Smooth muscle cell (in vitro differentiated cells): ENCODE measurements at regions not wholly inside any gene's neighbourhood (a gene's known extent, or its start where the extent isn't known, plus 50 kb on each side); places are given as distances from the start of the nearest gene placed in this dataset.
"Not testable (repeated sequence)": the region's sequence is repeated elsewhere in the genome, so short reads cannot be mapped to it uniquely, and the experiment has no call there.

Experiments used
- DNase-seq: peaks from one replicate; lab custom pipeline; 2025; ENCODE audit not compliant: unreplicated experiment; lab: John Stamatoyannopoulos, UW
- H2AFZ ChIP-seq: fragments of 200-600 bp; sonication (generic); 2 replicates; pipeline ENCODE4 v1.6.0; 2016; ENCODE audit warnings: antibody characterized with exemption, low read depth, mild to moderate bottlenecking
- H3F3A ChIP-seq: fragments of 200-600 bp; sonication (generic); 2 replicates; pipeline ENCODE4 v1.6.0; 2017; ENCODE audit warnings: antibody characterized with exemption, low read depth
- H3K27ac ChIP-seq: fragments of 200-600 bp; sonication (generic); 2 replicates; pipeline ENCODE4 v1.5.1; 2016; ENCODE audit warnings: low read depth, mild to moderate bottlenecking
- H3K27me3 ChIP-seq: fragments of 200-600 bp; sonication (generic); 2 replicates; pipeline ENCODE4 v1.6.1; 2016; ENCODE audit warnings: low read depth, mild to moderate bottlenecking
- H3K36me3 ChIP-seq: fragments of 200-600 bp; sonication (generic); 2 replicates; pipeline ENCODE4 v1.5.1; 2016; ENCODE audit warnings: low read depth
- H3K4me1 ChIP-seq: fragments of 200-600 bp; sonication (generic); 2 replicates; pipeline ENCODE4 v1.5.1; 2016; ENCODE audit warnings: low read depth
- H3K4me2 ChIP-seq: fragments of 200-600 bp; sonication (generic); 2 replicates; pipeline ENCODE4 v1.6.0; 2016; ENCODE audit warnings: mild to moderate bottlenecking
- H3K4me3 ChIP-seq: fragments of 200-600 bp; sonication (generic); 2 replicates; pipeline ENCODE4 v1.5.1; 2016; ENCODE audit warnings: mild to moderate bottlenecking
- H3K79me2 ChIP-seq: fragments of 200-600 bp; sonication (generic); 2 replicates; pipeline ENCODE4 v1.6.0; 2016; ENCODE audit warnings: low read depth, mild to moderate bottlenecking
- H3K9ac ChIP-seq: fragments of 200-600 bp; sonication (generic); 2 replicates; pipeline ENCODE4 v1.6.0; 2016; ENCODE audit warnings: low read depth
- H3K9me3 ChIP-seq: fragments of 200-600 bp; sonication (generic); replicated peaks from 2 replicates; pipeline ENCODE4 v1.5.1; 2016; ENCODE audit warnings: low read depth
- H4K20me1 ChIP-seq: fragments of 200-600 bp; sonication (generic); 2 replicates; pipeline ENCODE4 v1.6.0; 2016; ENCODE audit warnings: low read depth
- CTCF ChIP-seq: fragments of 200-600 bp; sonication (generic); IDR thresholded peaks from 2 replicates; pipeline ENCODE4 v1.5.1; 2017; ENCODE audit warnings: borderline replicate concordance, mild to moderate bottlenecking, antibody characterized with exemption; ENCODE audit not compliant: insufficient read depth, poor library complexity, severe bottlenecking
- WGBS: methylation state at CpG from one replicate; pipeline ENCODE4 v1.1.7; 2016; ENCODE audit warnings: low lambda C conversion rate; 5-methylcytosine and 5-hydroxymethylcytosine counted together

GRCh38 chr10:84634636-84635035 lies 306.2 kb downstream of the CCSER2 start:
- Histone ChIP-seq H3F3A (no peaks in the 10 kb centered on the region), H3K4me3 (no peak overlapping the region), H3K4me1 (peaks cover 6% of the 10 kb centered on the region), H3K4me2 (no peak overlapping the region), H2AFZ (no peak overlapping the region), H3K27me3 (no peaks in the 10 kb centered on the region), H3K36me3 (no peaks in the 10 kb centered on the region), H3K9ac (no peak overlapping the region), H3K79me2 (no peaks in the 10 kb centered on the region), H3K27ac (no peak overlapping the region), H3K9me3 (no peaks in the 10 kb centered on the region), H4K20me1 (no peaks in the 10 kb centered on the region)
- WGBS = 77% methylated on average over 5 of the region's 5 CpGs
- no peak for TF ChIP-seq CTCF
- no peak for DNase-seq

GRCh38 chr10:84650628-84651027 lies 322.2 kb downstream of the CCSER2 start:
- H3K79me2 ChIP-seq, H3K27me3 ChIP-seq, H4K20me1 ChIP-seq, H3K4me2 ChIP-seq, H3K9me3 ChIP-seq, H3K4me1 ChIP-seq, H3F3A ChIP-seq, H3K4me3 ChIP-seq, DNase-seq, H3K9ac ChIP-seq, H3K27ac ChIP-seq, H2AFZ ChIP-seq, H3K36me3 ChIP-seq: not testable (repeated sequence)
- WGBS = 93% methylated on average over 1 of the region's 1 CpG

GRCh38 chr10:84654671-84655070 lies 326.3 kb downstream of the CCSER2 start:
- TF ChIP-seq CTCF = no peak
- Histone ChIP-seq H3K4me1 (no peaks in the 10 kb centered on the region), H4K20me1 (no peaks in the 10 kb centered on the region), H2AFZ (no peak overlapping the region), H3K27ac (no peak overlapping the region), H3K4me2 (no peak overlapping the region), H3K9me3 (no peaks in the 10 kb centered on the region), H3K36me3 (no peaks in the 10 kb centered on the region), H3K9ac (no peak overlapping the region), H3K27me3 (no peaks in the 10 kb centered on the region), H3F3A (no peaks in the 10 kb centered on the region), H3K4me3 (no peak overlapping the region), H3K79me2 (no peaks in the 10 kb centered on the region)
- WGBS = 79% methylated on average over 2 of the region's 2 CpGs
- DNase-seq = no peak

- Histone ChIP-seq H2AFZ (no peak overlapping the region), H3F3A (no peaks in the 10 kb centered on the region), H4K20me1 (no peaks in the 10 kb centered on the region), H3K79me2 (no peaks in the 10 kb centered on the region), H3K4me2 (no peak overlapping the region), H3K27ac (no peak overlapping the region), H3K9ac (no peak overlapping the region), H3K4me3 (no peak overlapping the region), H3K9me3 (no peaks in the 10 kb centered on the region), H3K4me1 (no peaks in the 10 kb centered on the region), H3K27me3 (no peaks in the 10 kb centered on the region), H3K36me3 (no peaks in the 10 kb centered on the region)
- DNase-seq = no peak
- no peak for TF ChIP-seq CTCF
- 94% methylated on average over 6 of the region's 6 CpGs for WGBS
Observed at GRCh38 chr10:84659027-84659426, 330.6 kb downstream of the CCSER2 start.
